Gastrocnemius medialis (tissue), 4 donors: ENCODE measurements at regions not wholly inside any gene's neighbourhood (a gene's known extent, or its start where the extent isn't known, plus 50 kb on each side); places are given as distances from the start of the nearest gene placed in this dataset.

Experiments used
- CTCF ChIP-seq, 5 experiments: fragments of 450-650 bp in 3 of 5; fragments of 200-600 bp in 2 of 5; sonication (generic) in 2 of 5; IDR thresholded peaks in 4 of 5; conservative IDR thresholded peaks in 1 of 5; 1 replicate in 4 of 5; 2 replicates in 1 of 5; pipeline ENCODE4 v1.5.1; 2016 to 2019; ENCODE audit warnings: antibody characterized with exemption in 5 of 5, mild to moderate bottlenecking in 3 of 5, moderate library complexity in 3 of 5
- POLR2A ChIP-seq, 2 donors: fragments of 450-650 bp; IDR thresholded peaks; one replicate each; pipeline ENCODE4 v1.6.1; 2017; ENCODE audit warnings: antibody characterized with exemption in 2 of 2, mild to moderate bottlenecking in 2 of 2, moderate library complexity in 2 of 2

DNA sequence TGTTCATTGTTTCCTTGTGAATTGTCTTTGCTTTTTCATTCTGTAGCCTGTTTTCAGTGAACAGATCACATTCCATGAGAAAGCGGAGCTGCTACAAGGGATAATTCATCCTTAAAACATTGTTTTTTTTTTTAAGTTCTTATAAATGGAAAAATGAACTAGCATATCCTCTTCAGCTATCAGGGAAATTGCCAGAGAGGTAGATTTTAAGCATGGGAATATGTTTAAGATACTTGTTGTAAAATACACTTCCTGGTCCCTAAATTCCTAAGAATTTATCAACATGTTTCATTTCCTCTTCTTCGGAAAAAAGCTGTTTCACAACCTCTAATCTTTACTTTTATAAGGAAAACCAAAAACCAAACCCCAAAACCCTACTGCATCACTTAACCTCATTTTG, 238.0 kb downstream of the POSTN start:
- TF ChIP-seq CTCF (IDR thresholded peaks at IDR 0.05 in 4 of 5, conservative IDR thresholded peaks at IDR 0.05 in 1 of 5): no peak
- no peak for TF ChIP-seq POLR2A (IDR thresholded peaks at IDR 0.05)
